Left kidney (tissue), 1 donor: ENCODE measurements at regions not wholly inside any gene's neighbourhood (a gene's known extent, or its start where the extent isn't known, plus 50 kb on each side); places are given as distances from the start of the nearest gene placed in this dataset.
A peak's percentile ranks its signal among the peaks of the same experiment; 100 is the strongest.

Experiments used
- DNase-seq: peaks from one replicate; pipeline ENCODE4 v3.0.0-alpha.2; 2013

- DNase-seq, result no peak
Observed at GRCh38 chr20:24052599-24053275, 64.2 kb upstream of the GGTLC1 start.

GRCh38 chr20:24051160-24051559 is 62.6 kb upstream of the GGTLC1 start:
- DNase-seq, result no peak

- no peak for DNase-seq
Observed at GRCh38 chr20:24050119-24050518, 61.5 kb upstream of the GGTLC1 start.

- DNase-seq, result no peak
Observed at GRCh38 chr20:24049081-24049480, 60.5 kb upstream of the GGTLC1 start.

DNA sequence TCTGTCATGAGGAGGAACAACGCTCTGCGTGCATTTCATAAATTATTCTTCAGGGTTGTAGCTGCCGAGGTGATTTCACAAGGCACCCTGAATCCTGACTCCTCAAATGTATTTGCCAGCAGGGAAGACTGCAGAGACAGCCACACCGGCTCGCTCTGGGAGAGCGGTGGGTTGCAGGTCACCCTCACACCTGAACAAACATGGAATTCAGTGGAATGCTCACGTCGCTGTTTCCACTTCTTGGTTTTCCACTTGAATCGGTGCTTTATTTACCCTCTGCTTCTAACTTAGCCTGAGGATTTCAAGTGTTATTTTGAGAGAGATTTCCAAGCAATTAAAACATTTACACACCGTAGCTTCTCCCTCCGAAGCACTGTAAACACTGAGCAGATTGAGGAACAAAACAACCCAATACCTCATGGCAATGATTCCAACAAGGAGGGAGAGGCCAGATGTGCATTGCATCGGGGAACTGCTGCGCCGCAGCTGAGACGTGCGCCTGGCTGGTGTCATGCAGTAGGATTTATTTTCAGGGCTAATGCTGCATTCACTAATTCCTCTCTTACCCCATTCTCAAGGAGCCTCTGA is 59.5 kb upstream of the GGTLC1 start:
- peak; percentile 22 for DNase-seq

DNA sequence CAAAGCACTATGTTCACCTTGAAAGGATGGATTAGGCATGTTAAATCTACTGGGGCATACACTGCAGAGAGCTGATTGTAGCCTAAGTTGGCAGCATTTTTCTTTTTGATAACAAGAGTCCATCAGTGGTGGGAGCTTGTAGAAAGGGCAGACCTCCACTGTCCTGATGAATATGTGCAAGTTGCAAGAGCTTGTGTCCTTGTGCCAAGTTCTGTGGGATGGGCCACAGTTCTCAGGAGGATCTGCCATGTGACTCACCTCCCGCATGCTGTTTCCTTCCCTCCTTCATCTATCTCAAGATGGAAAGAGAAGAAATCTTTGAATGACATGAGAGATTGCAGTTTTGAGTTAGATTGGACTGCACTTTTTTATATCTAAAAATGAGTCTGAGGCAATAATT is 58.3 kb upstream of the GGTLC1 start:
- DNase-seq, result no peak

DNA sequence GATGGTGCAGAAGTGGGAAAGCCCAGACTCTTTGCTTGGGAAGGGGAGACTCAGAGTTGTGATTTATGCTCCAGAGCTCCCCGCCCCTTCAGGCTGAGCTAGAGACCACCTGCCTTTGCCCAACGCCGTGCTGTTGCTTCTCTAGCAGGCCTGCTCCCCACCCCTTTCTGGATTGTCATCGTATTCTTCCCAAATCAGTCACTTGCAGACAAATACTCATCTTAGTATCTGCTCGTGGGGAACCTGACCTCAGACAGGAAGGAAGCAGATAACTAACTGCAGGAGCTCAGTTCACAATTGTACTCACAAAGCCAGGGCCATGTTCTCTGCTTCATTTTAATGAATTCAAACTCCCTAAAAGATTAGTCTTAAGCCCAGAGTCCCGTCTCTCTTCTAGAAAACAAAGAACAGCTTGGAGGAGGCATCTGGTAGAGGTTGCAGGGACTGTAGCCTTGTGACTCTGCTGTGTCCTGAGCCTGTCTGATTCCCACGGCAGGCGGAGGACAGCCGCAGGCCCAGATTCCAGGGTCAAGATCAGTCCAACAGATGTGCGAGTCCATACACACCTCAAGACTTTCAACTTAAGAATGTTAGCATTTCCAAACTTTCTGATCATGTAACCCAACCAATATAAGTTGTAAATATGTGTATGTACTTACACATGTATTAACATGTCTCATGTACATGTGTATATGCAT is 57.2 kb upstream of the GGTLC1 start:
- no peak for DNase-seq

- DNase-seq, result no peak
Observed at GRCh38 chr20:24043294-24043693, 54.7 kb upstream of the GGTLC1 start.

GRCh38 chr20:24042646-24043045 is 54.1 kb upstream of the GGTLC1 start:
- DNase-seq, result no peak

DNA sequence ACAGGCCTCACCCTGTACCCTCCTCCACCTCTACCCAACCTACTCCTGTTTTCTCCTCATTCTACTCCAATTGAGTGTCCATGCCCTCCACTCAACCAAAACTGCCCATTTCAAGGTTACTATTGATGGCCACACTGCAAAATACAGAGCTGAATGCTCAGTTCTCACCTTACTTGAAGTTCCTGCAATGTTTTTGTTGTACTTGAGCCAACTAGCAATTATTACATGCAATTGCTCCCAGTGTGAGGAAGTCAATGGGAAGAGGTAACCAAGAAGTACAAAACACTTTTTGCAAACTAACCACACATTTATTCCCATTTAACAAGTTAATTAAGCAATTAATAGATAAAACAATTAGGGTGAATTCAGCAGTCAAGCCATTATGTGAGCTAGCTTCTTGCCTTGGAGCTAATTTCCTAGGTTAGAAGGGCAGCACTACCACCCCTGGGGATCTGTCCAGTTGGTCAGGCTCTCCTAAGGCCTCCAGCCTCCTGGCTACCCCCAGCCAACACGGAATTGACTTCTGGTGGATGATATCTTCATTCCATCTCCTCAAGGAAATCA is 52.4 kb upstream of the GGTLC1 start:
- no peak for DNase-seq

DNA sequence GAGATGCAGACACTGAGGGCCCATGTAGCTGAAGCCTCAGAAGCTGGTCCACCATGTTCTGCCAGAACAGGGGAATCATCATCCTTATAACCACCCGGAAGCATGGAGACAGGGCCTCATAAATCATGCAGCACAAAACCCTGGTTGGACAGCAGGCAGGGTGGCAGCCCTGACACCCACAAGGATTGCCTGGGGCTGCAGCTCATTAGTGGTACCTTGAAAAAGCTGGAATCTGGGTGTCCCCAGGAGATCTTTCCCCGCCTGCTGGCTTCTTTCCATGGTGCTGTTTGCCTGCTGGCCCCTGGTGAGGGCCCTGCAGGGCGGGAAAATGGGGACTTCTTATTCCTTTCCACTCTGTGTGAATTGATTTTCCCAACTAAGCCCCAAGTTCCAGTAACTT is 50.6 kb upstream of the GGTLC1 start:
- no peak for DNase-seq
